C4-2B (cell line): ENCODE measurements at regions not wholly inside any gene's neighbourhood (a gene's known extent, or its start where the extent isn't known, plus 50 kb on each side); places are given as distances from the start of the nearest gene placed in this dataset.

Source experiments
- CTCF ChIP-seq: fragments of 450-650 bp; conservative IDR thresholded peaks from 2 replicates; pipeline ENCODE4 v1.5.1; 2017; ENCODE audit warnings: mild to moderate bottlenecking
- ZFX ChIP-seq: fragments of 450-650 bp; IDR thresholded peaks from 2 replicates; pipeline ENCODE4 v1.6.1; 2017

GRCh38 chr11:116507016-116507415 lies 265.8 kb downstream of the BUD13 start:
- TF ChIP-seq CTCF (no peak), ZFX (no peak)
